OCI-LY1 (cell line): ENCODE measurements at regions not wholly inside any gene's neighbourhood (a gene's known extent, or its start where the extent isn't known, plus 50 kb on each side); places are given as distances from the start of the nearest gene placed in this dataset.

Experiments
- H2AFZ ChIP-seq: fragments of 200-600 bp; sonication (generic), shearing (Covaris generic); 2 replicates; pipeline ENCODE4 v1.6.0; 2014; ENCODE audit warnings: antibody characterized with exemption, mild to moderate bottlenecking, low read length
- H3F3A ChIP-seq: fragments of 200-600 bp; sonication (generic), shearing (Covaris generic); 2 replicates; pipeline ENCODE4 v1.6.0; 2014; ENCODE audit warnings: mild to moderate bottlenecking, antibody characterized with exemption, low read length, moderate library complexity; ENCODE audit not compliant: insufficient read depth
- H3K27ac ChIP-seq: fragments of 200-600 bp; sonication (generic); 2 replicates; pipeline ENCODE4 v1.5.1; 2014; ENCODE audit warnings: low read length, mixed run types, mild to moderate bottlenecking, low read depth; ENCODE audit not compliant: poor library complexity, severe bottlenecking
- H3K27me3 ChIP-seq: fragments of 200-600 bp; sonication (generic); 2 replicates; pipeline ENCODE4 v1.6.0; 2014; ENCODE audit warnings: antibody characterized with exemption, mild to moderate bottlenecking, low read length, moderate library complexity; ENCODE audit not compliant: insufficient read depth
- H3K36me3 ChIP-seq: fragments of 200-600 bp; sonication (generic); 2 replicates; pipeline ENCODE4 v1.6.1; 2014; ENCODE audit warnings: mild to moderate bottlenecking, antibody characterized with exemption, low read length, moderate library complexity, mixed read lengths; ENCODE audit not compliant: insufficient read depth
- H3K4me1 ChIP-seq: fragments of 200-600 bp; sonication (generic); 2 replicates; pipeline ENCODE4 v1.5.1; 2014; ENCODE audit warnings: mild to moderate bottlenecking, low read length, moderate library complexity; ENCODE audit not compliant: insufficient read depth, severe bottlenecking
- H3K4me2 ChIP-seq: fragments of 200-600 bp; sonication (generic), shearing (Covaris generic); 2 replicates; pipeline ENCODE4 v1.6.1; 2014; ENCODE audit warnings: low read length
- H3K4me3 ChIP-seq: fragments of 200-600 bp; sonication (generic); 2 replicates; pipeline ENCODE4 v1.5.1; 2014; ENCODE audit warnings: low read length, low read depth, mild to moderate bottlenecking, mixed read lengths; ENCODE audit not compliant: poor library complexity, severe bottlenecking
- H3K79me2 ChIP-seq: fragments of 200-600 bp; shearing (Covaris generic); 2 replicates; pipeline ENCODE4 v1.6.1; 2016; ENCODE audit warnings: mixed run types, low read length, mixed read lengths; ENCODE audit not compliant: insufficient read depth
- H3K9ac ChIP-seq: fragments of 200-600 bp; sonication (generic), shearing (Covaris generic); 2 replicates; pipeline ENCODE4 v1.6.1; 2014; ENCODE audit warnings: mild to moderate bottlenecking, low read length, mixed read lengths
- H3K9me2 ChIP-seq: fragments of 200-600 bp; sonication (generic), shearing (Covaris generic); 2 replicates; pipeline ENCODE4 v1.6.1; 2014; ENCODE audit warnings: low read depth, mild to moderate bottlenecking, low read length, mixed read lengths
- H3K9me3 ChIP-seq: fragments of 200-600 bp; shearing (Covaris generic); 2 replicates; pipeline ENCODE4 v1.6.1; 2014; ENCODE audit warnings: low read length, mixed read lengths
- H4K20me1 ChIP-seq: fragments of 200-600 bp; sonication (generic), shearing (Covaris generic); 2 replicates; pipeline ENCODE4 v1.6.0; 2016; ENCODE audit warnings: mild to moderate bottlenecking, low read length; ENCODE audit not compliant: insufficient read depth
- EZH2 ChIP-seq: fragments of 200-600 bp; sonication (generic), shearing (Covaris generic); IDR thresholded peaks from 2 replicates; pipeline ENCODE4 v1.8.0; 2017; ENCODE audit warnings: borderline replicate concordance, mixed run types, mild to moderate bottlenecking, antibody characterized with exemption, low read length, moderate library complexity, mixed read lengths
- TF ChIP-seq, protein P1 (sequence below): fragments of 200-600 bp; sonication (generic), shearing (Covaris generic); IDR thresholded peaks from 2 replicates; pipeline ENCODE4 v1.5.1; 2017; ENCODE audit warnings: mild to moderate bottlenecking, antibody characterized with exemption, low read length, moderate library complexity, mixed read lengths

DNA sequence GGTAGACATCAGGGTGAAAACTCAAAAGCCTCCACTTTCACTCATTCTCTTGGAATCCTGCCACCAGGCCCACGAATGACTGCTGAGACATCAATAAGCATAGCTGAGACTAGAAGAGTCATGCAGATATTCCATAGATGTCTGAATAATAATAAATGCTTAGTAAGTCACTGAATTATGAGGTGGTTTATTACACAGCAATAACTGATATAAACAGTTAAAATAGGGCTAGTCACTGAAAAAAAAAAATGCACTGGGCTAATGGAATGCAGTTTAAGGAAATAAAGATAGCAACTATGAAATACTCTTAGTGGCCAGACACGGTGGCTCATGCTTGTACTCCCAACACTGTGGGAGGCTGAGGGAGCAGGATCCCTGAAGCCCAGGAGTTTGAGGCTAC, 262.8 kb upstream of the CDH6 start:
- Histone ChIP-seq H3K27ac (no peak overlapping the region), H3K4me2 (no peak overlapping the region), H3K9me2 (no peaks in the 10 kb centered on the region), H3K9ac (no peak overlapping the region), H3K4me1 (no peaks in the 10 kb centered on the region), H3K9me3 (no peaks in the 10 kb centered on the region), H3K27me3 (no peaks in the 10 kb centered on the region), H3F3A (no peaks in the 10 kb centered on the region), H3K79me2 (no peaks in the 10 kb centered on the region), H4K20me1 (no peaks in the 10 kb centered on the region), H2AFZ (no peak overlapping the region), H3K4me3 (no peak overlapping the region), H3K36me3 (no peaks in the 10 kb centered on the region)
- TF ChIP-seq EZH2, result no peak
- TF ChIP-seq, protein P1, sequence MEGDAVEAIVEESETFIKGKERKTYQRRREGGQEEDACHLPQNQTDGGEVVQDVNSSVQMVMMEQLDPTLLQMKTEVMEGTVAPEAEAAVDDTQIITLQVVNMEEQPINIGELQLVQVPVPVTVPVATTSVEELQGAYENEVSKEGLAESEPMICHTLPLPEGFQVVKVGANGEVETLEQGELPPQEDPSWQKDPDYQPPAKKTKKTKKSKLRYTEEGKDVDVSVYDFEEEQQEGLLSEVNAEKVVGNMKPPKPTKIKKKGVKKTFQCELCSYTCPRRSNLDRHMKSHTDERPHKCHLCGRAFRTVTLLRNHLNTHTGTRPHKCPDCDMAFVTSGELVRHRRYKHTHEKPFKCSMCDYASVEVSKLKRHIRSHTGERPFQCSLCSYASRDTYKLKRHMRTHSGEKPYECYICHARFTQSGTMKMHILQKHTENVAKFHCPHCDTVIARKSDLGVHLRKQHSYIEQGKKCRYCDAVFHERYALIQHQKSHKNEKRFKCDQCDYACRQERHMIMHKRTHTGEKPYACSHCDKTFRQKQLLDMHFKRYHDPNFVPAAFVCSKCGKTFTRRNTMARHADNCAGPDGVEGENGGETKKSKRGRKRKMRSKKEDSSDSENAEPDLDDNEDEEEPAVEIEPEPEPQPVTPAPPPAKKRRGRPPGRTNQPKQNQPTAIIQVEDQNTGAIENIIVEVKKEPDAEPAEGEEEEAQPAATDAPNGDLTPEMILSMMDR, result no peak

DNA sequence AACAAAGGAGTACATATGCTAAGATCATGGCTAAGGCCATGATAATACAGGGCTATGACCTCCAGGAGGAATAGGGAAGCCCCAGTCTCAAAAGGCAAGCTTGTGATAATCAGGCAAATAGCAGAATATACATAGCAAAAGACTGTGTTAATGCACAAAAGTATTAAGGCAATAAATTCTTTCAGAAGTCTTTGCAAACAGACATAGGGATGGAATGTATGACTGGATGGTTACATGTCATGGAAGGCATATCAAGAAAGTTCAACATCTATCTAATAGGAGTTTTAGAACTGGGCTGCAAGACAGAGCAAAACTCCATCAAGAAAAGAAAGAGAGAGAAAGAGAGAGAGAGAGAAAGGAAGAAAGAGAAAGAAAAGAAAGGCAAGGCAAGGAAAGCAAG, 264.5 kb upstream of the CDH6 start:
- H3K4me3 ChIP-seq, result no peak overlapping the region
- H3K79me2 ChIP-seq, result no peaks in the 10 kb centered on the region
- TF ChIP-seq EZH2, result no peak
- TF ChIP-seq, protein P1, result no peak
- H3K36me3 ChIP-seq, result no peaks in the 10 kb centered on the region
- no peaks in the 10 kb centered on the region for H3K9me2 ChIP-seq
- H3K27ac ChIP-seq, result no peak overlapping the region
- no peaks in the 10 kb centered on the region for H3F3A ChIP-seq
- H3K27me3 ChIP-seq, result no peaks in the 10 kb centered on the region
- no peak overlapping the region for H3K9ac ChIP-seq
- H2AFZ ChIP-seq, result no peak overlapping the region
- no peaks in the 10 kb centered on the region for H4K20me1 ChIP-seq
- H3K9me3 ChIP-seq, result no peaks in the 10 kb centered on the region
- H3K4me1 ChIP-seq, result no peaks in the 10 kb centered on the region
- H3K4me2 ChIP-seq, result no peak overlapping the region

DNA sequence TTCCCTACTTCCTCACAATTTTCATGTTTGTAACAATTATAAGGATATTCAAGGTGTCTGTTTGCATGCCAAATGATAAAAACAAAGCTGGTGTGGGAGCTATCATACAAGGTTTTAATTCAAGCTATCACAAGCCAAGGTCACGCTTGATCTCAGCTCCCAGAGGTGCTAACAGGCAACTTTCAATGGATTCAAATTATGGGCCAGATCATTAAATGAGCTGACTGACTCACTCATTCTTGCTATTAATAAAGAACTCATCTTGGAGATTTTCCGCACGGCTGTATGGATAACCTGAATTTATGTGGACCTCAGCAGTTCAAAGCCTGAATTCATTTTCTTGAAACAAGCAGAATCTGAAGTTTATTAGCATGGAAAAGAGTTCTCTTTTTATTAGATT, 267.3 kb upstream of the CDH6 start:
- no peaks in the 10 kb centered on the region for H3K36me3 ChIP-seq
- no peak overlapping the region for H2AFZ ChIP-seq
- H4K20me1 ChIP-seq, result no peaks in the 10 kb centered on the region
- no peaks in the 10 kb centered on the region for H3K9me2 ChIP-seq
- TF ChIP-seq EZH2, result no peak
- TF ChIP-seq, protein P1, result no peak
- H3K9me3 ChIP-seq, result no peaks in the 10 kb centered on the region
- no peak overlapping the region for H3K4me3 ChIP-seq
- H3K9ac ChIP-seq, result no peak overlapping the region
- no peak overlapping the region for H3K27ac ChIP-seq
- H3K4me2 ChIP-seq, result no peak overlapping the region
- no peaks in the 10 kb centered on the region for H3K79me2 ChIP-seq
- no peaks in the 10 kb centered on the region for H3K27me3 ChIP-seq
- H3F3A ChIP-seq, result no peaks in the 10 kb centered on the region
- H3K4me1 ChIP-seq, result no peaks in the 10 kb centered on the region
